Liver (tissue), 8 donors: ENCODE measurements at regions not wholly inside any gene's neighbourhood (a gene's known extent, or its start where the extent isn't known, plus 50 kb on each side); places are given as distances from the start of the nearest gene placed in this dataset.

Experiments used
- DNase-seq: peaks from one replicate; pipeline ENCODE4 v3.0.0-alpha.2; 2017; ENCODE audit warnings: low spot score
- H3K27ac ChIP-seq, 2 donors: one replicate each; pipeline ENCODE4 v1.7.0; 2013; ENCODE audit warnings: inconsistent platforms in 2 of 2, low read length in 2 of 2, control low read depth in 1 of 2, low read depth in 1 of 2, mild to moderate bottlenecking in 1 of 2
- H3K27me3 ChIP-seq, 4 donors: one replicate each; pipeline versions ENCODE4 v1.6.1 to v1.7.0; 2013; ENCODE audit warnings: low read length in 3 of 4, inconsistent platforms in 1 of 4, mild to moderate bottlenecking in 1 of 4, moderate library complexity in 1 of 4; ENCODE audit not compliant: control insufficient read depth in 4 of 4, insufficient read depth in 4 of 4
- H3K36me3 ChIP-seq, 4 donors: one replicate each; pipeline versions ENCODE4 v1.6.1 to v1.7.0; 2013; ENCODE audit warnings: low read length in 3 of 4, mild to moderate bottlenecking in 3 of 4, low read depth in 1 of 4, moderate library complexity in 1 of 4; ENCODE audit not compliant: control insufficient read depth in 4 of 4, insufficient read depth in 3 of 4
- H3K4me1 ChIP-seq, 4 donors: one replicate each; pipeline versions ENCODE4 v1.6.1 to v1.7.0; 2013; ENCODE audit warnings: low read length in 3 of 4, mild to moderate bottlenecking in 3 of 4, moderate library complexity in 1 of 4; ENCODE audit not compliant: control insufficient read depth in 4 of 4, insufficient read depth in 4 of 4
- H3K4me3 ChIP-seq, 3 donors: one replicate each; pipeline versions ENCODE4 v1.6.1 to v1.7.0; 2013; ENCODE audit warnings: low read length in 3 of 3, control low read depth in 1 of 3, low read depth in 1 of 3, mild to moderate bottlenecking in 1 of 3
- H3K9ac ChIP-seq, 2 donors: one replicate each; pipeline ENCODE4 v1.7.0; 2013; ENCODE audit warnings: low read length in 2 of 2, mild to moderate bottlenecking in 2 of 2, moderate library complexity in 2 of 2, control low read depth in 1 of 2, low read depth in 1 of 2
- H3K9me3 ChIP-seq, 4 donors: one replicate each; pipeline versions ENCODE4 v1.6.1 to v1.7.0; 2013; ENCODE audit warnings: low read length in 3 of 4; ENCODE audit not compliant: control insufficient read depth in 4 of 4
- ATF3 ChIP-seq: IDR thresholded peaks from 2 replicates; pipeline ENCODE4 v1.6.1; 2016; ENCODE audit warnings: antibody characterized with exemption
- FOXA1 ChIP-seq: IDR thresholded peaks from 2 replicates; pipeline ENCODE4 v1.6.1; 2016; ENCODE audit warnings: antibody characterized with exemption
- FOXA2 ChIP-seq: IDR thresholded peaks from 2 replicates; pipeline ENCODE4 v1.6.1; 2016; ENCODE audit warnings: antibody characterized with exemption
- GABPA ChIP-seq, 2 donors: IDR thresholded peaks in 1 of 2; conservative IDR thresholded peaks in 1 of 2; 2 replicates each; pipeline ENCODE4 v1.6.1; 2016; ENCODE audit warnings: antibody characterized with exemption in 2 of 2, mild to moderate bottlenecking in 1 of 2, moderate library complexity in 1 of 2
- HNF4A ChIP-seq, 2 donors: conservative IDR thresholded peaks; 2 replicates each; pipeline ENCODE4 v1.6.1; 2016; ENCODE audit warnings: antibody characterized with exemption in 2 of 2, mild to moderate bottlenecking in 2 of 2
- HNF4G ChIP-seq: IDR thresholded peaks from 2 replicates; pipeline ENCODE4 v1.6.1; 2016; ENCODE audit warnings: antibody characterized with exemption
- JUND ChIP-seq, 2 donors: IDR thresholded peaks; 2 replicates each; pipeline ENCODE4 v1.6.1; 2016; ENCODE audit warnings: antibody characterized with exemption in 2 of 2
- NR2F2 ChIP-seq: IDR thresholded peaks from 2 replicates; pipeline ENCODE4 v1.6.1; 2016; ENCODE audit warnings: antibody characterized with exemption
- RAD21 ChIP-seq, 2 donors: IDR thresholded peaks; 2 replicates each; pipeline ENCODE4 v1.6.1; 2016; ENCODE audit warnings: antibody characterized with exemption in 2 of 2, mild to moderate bottlenecking in 2 of 2
- REST ChIP-seq: IDR thresholded peaks from 2 replicates; pipeline ENCODE4 v1.6.1; 2016; ENCODE audit warnings: antibody characterized with exemption, mild to moderate bottlenecking
- RXRA ChIP-seq, 2 donors: IDR thresholded peaks; 2 replicates each; pipeline ENCODE4 v1.6.1; 2017 to 2018; ENCODE audit warnings: antibody characterized with exemption in 2 of 2, mild to moderate bottlenecking in 1 of 2
- SP1 ChIP-seq: IDR thresholded peaks from 2 replicates; pipeline ENCODE4 v1.6.1; 2018; ENCODE audit warnings: antibody characterized with exemption, mild to moderate bottlenecking
- TAF1 ChIP-seq: conservative IDR thresholded peaks from 2 replicates; pipeline ENCODE4 v1.6.1; 2016; ENCODE audit warnings: antibody characterized with exemption, mild to moderate bottlenecking
- YY1 ChIP-seq: IDR thresholded peaks from 2 replicates; pipeline ENCODE4 v1.6.1; 2016; ENCODE audit warnings: antibody characterized with exemption, mild to moderate bottlenecking
- ZBTB33 ChIP-seq: IDR thresholded peaks from 2 replicates; pipeline ENCODE4 v1.6.1; 2016; ENCODE audit warnings: antibody characterized with exemption
- WGBS: extraction: QIAGEN DNeasy Blood & Tissue Kit; methylation state at CpG from one replicate; pipeline ENCODE4 v1.1.7; 2013; 5-methylcytosine and 5-hydroxymethylcytosine counted together
- TF ChIP-seq, protein P1 (sequence below): IDR thresholded peaks from 2 replicates; pipeline ENCODE4 v1.6.1; 2016; ENCODE audit warnings: antibody characterized with exemption
- TF ChIP-seq, protein P2 (sequence below): fragments of 150-350 bp; IDR thresholded peaks from 2 replicates; pipeline ENCODE4 v1.5.1; 2017; ENCODE audit warnings: improper control_type of control experiment, low read depth, low read length; ENCODE audit not compliant: missing input control
- donor health status: healthy.
- donor health status: healthy.
- donor health status: healthy.
- donor health status: healthy.
- donor health status: healthy.

DNA sequence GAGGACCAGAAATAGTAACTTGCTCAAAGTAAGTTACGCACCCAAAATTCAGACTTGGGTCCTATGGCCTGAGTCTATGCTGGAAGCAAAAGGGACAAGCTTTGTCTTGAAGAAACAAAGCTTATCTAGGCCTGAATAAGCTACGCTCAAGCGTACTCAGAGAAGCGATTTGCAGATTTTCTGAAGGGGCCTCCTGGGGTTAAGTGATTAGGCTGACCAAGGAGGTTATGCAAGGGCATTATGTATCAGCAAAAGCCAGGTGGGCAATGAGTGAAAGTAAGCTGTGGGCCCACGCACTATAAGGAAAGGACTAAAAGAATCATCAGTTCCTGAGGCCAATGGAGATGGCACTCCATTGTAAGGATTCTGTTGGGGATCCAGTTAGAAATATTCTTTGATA lies 122.1 kb downstream of the SNX18 start (continued):
- no peak for TF ChIP-seq ZBTB33
- no peak for TF ChIP-seq ATF3
- TF ChIP-seq HNF4G: no peak
- TF ChIP-seq JUND (IDR thresholded peaks at IDR 0.05): no peak
- no peak for TF ChIP-seq RXRA (IDR thresholded peaks at IDR 0.05)
- TF ChIP-seq GABPA (IDR thresholded peaks at IDR 0.05 in 1 of 2, conservative IDR thresholded peaks at IDR 0.05 in 1 of 2): no peak
- TF ChIP-seq, protein P1, sequence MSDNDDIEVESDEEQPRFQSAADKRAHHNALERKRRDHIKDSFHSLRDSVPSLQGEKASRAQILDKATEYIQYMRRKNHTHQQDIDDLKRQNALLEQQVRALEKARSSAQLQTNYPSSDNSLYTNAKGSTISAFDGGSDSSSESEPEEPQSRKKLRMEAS: no peak
- TF ChIP-seq HNF4A (conservative IDR thresholded peaks at IDR 0.05): no peak
- no peak for TF ChIP-seq NR2F2

DNA sequence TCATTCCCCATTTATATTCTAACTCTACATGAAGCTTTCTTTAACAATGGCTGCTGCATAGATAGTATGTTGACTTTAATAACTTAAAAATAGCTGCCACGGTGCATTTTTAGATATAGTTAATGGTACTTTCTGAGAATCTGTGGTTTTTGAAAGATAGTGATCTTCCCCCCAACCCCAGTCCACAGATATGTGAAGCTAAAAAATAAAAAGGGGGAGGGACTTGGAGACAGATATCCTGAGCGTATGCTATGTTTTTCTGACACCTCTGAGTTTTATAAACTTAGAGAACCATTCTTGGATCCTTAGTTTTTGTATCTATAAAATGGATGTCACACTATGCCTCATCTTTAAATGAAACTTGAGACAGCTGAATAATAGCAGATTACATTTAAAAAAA lies 120.5 kb downstream of the SNX18 start:
- 79% methylated on average over 2 of the region's 2 CpGs for WGBS
- TF ChIP-seq JUND (IDR thresholded peaks at IDR 0.05): no peak
- no peak overlapping the region for H3K4me3 ChIP-seq
- peaks cover 0 to 5% (median 0%) of the 10 kb centered on the region in 4 donors for H3K4me1 ChIP-seq
- no peak for DNase-seq
- H3K9ac ChIP-seq: no peak overlapping the region
- H3K9me3 ChIP-seq: no peaks in the 10 kb centered on the region
- H3K27ac ChIP-seq: no peak overlapping the region
- no peaks in the 10 kb centered on the region for H3K27me3 ChIP-seq
- no peaks in the 10 kb centered on the region for H3K36me3 ChIP-seq

DNA sequence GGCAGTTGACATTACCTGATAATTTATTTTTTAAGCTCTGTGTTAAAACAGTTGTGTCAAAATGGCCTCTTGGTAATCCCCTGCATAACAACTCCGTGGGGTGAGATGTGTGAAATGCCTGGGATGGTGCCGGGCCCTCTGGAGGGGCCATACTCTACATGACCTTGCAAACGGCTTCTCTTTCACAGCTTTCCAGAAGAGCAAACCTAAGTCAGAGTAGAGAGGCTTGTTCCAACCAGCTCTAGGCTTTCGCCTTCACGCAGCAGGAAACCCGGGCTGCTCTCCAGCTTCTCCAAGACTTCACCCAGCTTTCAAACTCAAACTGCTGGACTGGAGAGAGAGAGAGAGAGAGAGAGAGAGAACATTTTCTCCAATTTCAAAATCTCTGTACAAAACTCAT lies 120.1 kb downstream of the SNX18 start:
- TF ChIP-seq, protein P2, sequence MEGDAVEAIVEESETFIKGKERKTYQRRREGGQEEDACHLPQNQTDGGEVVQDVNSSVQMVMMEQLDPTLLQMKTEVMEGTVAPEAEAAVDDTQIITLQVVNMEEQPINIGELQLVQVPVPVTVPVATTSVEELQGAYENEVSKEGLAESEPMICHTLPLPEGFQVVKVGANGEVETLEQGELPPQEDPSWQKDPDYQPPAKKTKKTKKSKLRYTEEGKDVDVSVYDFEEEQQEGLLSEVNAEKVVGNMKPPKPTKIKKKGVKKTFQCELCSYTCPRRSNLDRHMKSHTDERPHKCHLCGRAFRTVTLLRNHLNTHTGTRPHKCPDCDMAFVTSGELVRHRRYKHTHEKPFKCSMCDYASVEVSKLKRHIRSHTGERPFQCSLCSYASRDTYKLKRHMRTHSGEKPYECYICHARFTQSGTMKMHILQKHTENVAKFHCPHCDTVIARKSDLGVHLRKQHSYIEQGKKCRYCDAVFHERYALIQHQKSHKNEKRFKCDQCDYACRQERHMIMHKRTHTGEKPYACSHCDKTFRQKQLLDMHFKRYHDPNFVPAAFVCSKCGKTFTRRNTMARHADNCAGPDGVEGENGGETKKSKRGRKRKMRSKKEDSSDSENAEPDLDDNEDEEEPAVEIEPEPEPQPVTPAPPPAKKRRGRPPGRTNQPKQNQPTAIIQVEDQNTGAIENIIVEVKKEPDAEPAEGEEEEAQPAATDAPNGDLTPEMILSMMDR: no peak
- TF ChIP-seq GABPA (IDR thresholded peaks at IDR 0.05 in 1 of 2, conservative IDR thresholded peaks at IDR 0.05 in 1 of 2) (no peak), SP1 (no peak), ZBTB33 (no peak), RXRA (IDR thresholded peaks at IDR 0.05) (no peak), HNF4A (conservative IDR thresholded peaks at IDR 0.05) (no peak), NR2F2 (no peak), FOXA2 (no peak), FOXA1 (no peak), YY1 (no peak), TAF1 (no peak), HNF4G (no peak), JUND (IDR thresholded peaks at IDR 0.05) (no peak), REST (no peak), ATF3 (no peak), RAD21 (IDR thresholded peaks at IDR 0.05) (no peak)
- H3K4me1 ChIP-seq: peaks cover 0 to 5% (median 0%) of the 10 kb centered on the region in 4 donors
- no peak for DNase-seq
- no peak overlapping the region for H3K9ac ChIP-seq
- 80% methylated on average over 6 of the region's 6 CpGs for WGBS
- H3K27ac ChIP-seq: no peak overlapping the region
- H3K4me3 ChIP-seq: no peak overlapping the region
- no peaks in the 10 kb centered on the region for H3K27me3 ChIP-seq
- no peaks in the 10 kb centered on the region for H3K9me3 ChIP-seq
- H3K36me3 ChIP-seq: no peaks in the 10 kb centered on the region
